HL-60 (cell line): ENCODE measurements at regions not wholly inside any gene's neighbourhood (a gene's known extent, or its start where the extent isn't known, plus 50 kb on each side); places are given as distances from the start of the nearest gene placed in this dataset.

Source experiments
- DNase-seq, 2 experiments: peaks; one replicate each; pipeline ENCODE4 v3.0.0-alpha.2; 2010 to 2020; ENCODE audit warnings: low read depth in 1 of 2, low spot score in 1 of 2
- H3K27ac ChIP-seq: fragments of 250-450 bp; sonication (Bioruptor Pico); replicated peaks from 2 replicates; pipeline ENCODE4 v1.5.1; 2020; ENCODE audit warnings: mild to moderate bottlenecking, moderate library complexity
- H3K27me3 ChIP-seq: fragments of 250-450 bp; sonication (Bioruptor Pico); 2 replicates; pipeline ENCODE4 v1.5.1; 2021; ENCODE audit warnings: mild to moderate bottlenecking, moderate library complexity; ENCODE audit not compliant: insufficient read depth, poor library complexity, severe bottlenecking
- H3K4me3 ChIP-seq: replicated peaks from 2 replicates; pipeline ENCODE4 v1.5.1; 2011; ENCODE audit warnings: mild to moderate bottlenecking, control low read depth, low read length; ENCODE audit not compliant: insufficient read depth
- CTCF ChIP-seq: IDR thresholded peaks from one replicate; pipeline ENCODE4 v1.5.1; 2011; ENCODE audit warnings: low read length, control low read depth, inconsistent platforms; ENCODE audit not compliant: insufficient read depth
- GABPA ChIP-seq: IDR thresholded peaks from 2 replicates; pipeline ENCODE4 v1.6.1; 2012; ENCODE audit warnings: low read depth
- POLR2AphosphoS5 ChIP-seq: IDR thresholded peaks from 2 replicates; pipeline ENCODE4 v1.6.1; 2012; ENCODE audit warnings: low read depth
- REST ChIP-seq: IDR thresholded peaks from 2 replicates; pipeline ENCODE4 v1.6.1; 2012; ENCODE audit warnings: low read depth; ENCODE audit not compliant: insufficient replicate concordance
- SPI1 ChIP-seq: IDR thresholded peaks from 2 replicates; pipeline ENCODE4 v1.6.1; 2012; ENCODE audit warnings: low read depth, mild to moderate bottlenecking, borderline replicate concordance

- H3K27me3 ChIP-seq, result no peaks in the 10 kb centered on the region
- TF ChIP-seq SPI1 (no peak), GABPA (no peak), POLR2AphosphoS5 (no peak), REST (no peak), CTCF (no peak)
- no peak for DNase-seq
- no peak overlapping the region for H3K27ac ChIP-seq
- no peak overlapping the region for H3K4me3 ChIP-seq
Measured at GRCh38 chr12:25854991-25855390, 103.5 kb upstream of the RASSF8 start.

GRCh38 chr12:25855716-25856115, 102.8 kb upstream of the RASSF8 start:
- no peak for DNase-seq
- no peak overlapping the region for H3K4me3 ChIP-seq
- H3K27ac ChIP-seq, result no peak overlapping the region
- no peaks in the 10 kb centered on the region for H3K27me3 ChIP-seq
- TF ChIP-seq REST, result no peak
- no peak for TF ChIP-seq POLR2AphosphoS5
- TF ChIP-seq CTCF, result no peak
- no peak for TF ChIP-seq SPI1
- TF ChIP-seq GABPA, result no peak

GRCh38 chr12:25859976-25860375, 98.5 kb upstream of the RASSF8 start:
- no peak for DNase-seq
- no peak for TF ChIP-seq REST
- no peak for TF ChIP-seq GABPA
- no peak for TF ChIP-seq POLR2AphosphoS5
- TF ChIP-seq CTCF, result no peak
- TF ChIP-seq SPI1, result no peak
- no peak overlapping the region for H3K4me3 ChIP-seq
- no peak overlapping the region for H3K27ac ChIP-seq
- H3K27me3 ChIP-seq, result no peaks in the 10 kb centered on the region
